HCT116 (cell line): ENCODE measurements at regions not wholly inside any gene's neighbourhood (a gene's known extent, or its start where the extent isn't known, plus 50 kb on each side); places are given as distances from the start of the nearest gene placed in this dataset.

ENCODE experiments used
- ATAC-seq: fragments of 200-7000 bp; cut with Tn5 transposase; 2 replicates; pipeline ENCODE4 v1.9.1; 2020; ENCODE audit warnings: mild to moderate bottlenecking, moderate library complexity
- BruUV-seq: library from RNA; stranded (reverse); fragments of 400-500 nt; replicated peaks from 2 replicates; lab custom pipeline; 2021; lab: Mats Ljungman, UMichigan
- CTCF ChIA-PET: fragments of 300-600 bp; sonication (Branson Sonifier 250); formaldehyde crosslinking; loops from one replicate; lab custom pipeline; 2021; ENCODE audit warnings: antibody characterized with exemption; lab: Charles Lee
- POLR2A ChIA-PET: fragments of 300-600, 350-600 bp; sonication (Branson Sonifier 250); formaldehyde crosslinking; loops from one replicate; lab custom pipeline; 2021; ENCODE audit warnings: antibody characterized with exemption; lab: Charles Lee
- RAD21 ChIA-PET, 2 experiments: fragments of 300-600 bp; sonication (Branson Sonifier 250); formaldehyde crosslinking; loops; one replicate each; lab custom pipeline; 2023; ENCODE audit warnings: low total read pairs in 2 of 2; ENCODE audit not compliant: uncharacterized antibody in 2 of 2, unreplicated experiment in 2 of 2, low non-redundant PET in 1 of 2; lab: Charles Lee
- DNase-seq: peaks from one replicate; pipeline ENCODE4 v3.0.0-alpha.2; 2010; ENCODE audit warnings: low read depth, low spot score
- H2AFZ ChIP-seq: fragments of 200-600 bp; shearing (Covaris generic), sonication (generic); 2 replicates; pipeline ENCODE4 v1.6.1; 2017; ENCODE audit warnings: low read depth, mixed run types, mixed read lengths, antibody characterized with exemption, low read length; ENCODE audit not compliant: poor library complexity, severe bottlenecking
- H3K27ac ChIP-seq: 2 replicates; pipeline ENCODE4 v1.5.1; 2012; ENCODE audit warnings: low read depth, low read length
- H3K27me3 ChIP-seq: fragments of 200-600 bp; sonication (generic); 2 replicates; pipeline ENCODE4 v1.6.1; 2016; ENCODE audit warnings: mixed run types, low read length, mixed read lengths; ENCODE audit not compliant: insufficient read depth
- H3K36me3 ChIP-seq, 2 experiments: fragments of 200-500 bp in 1 of 2; fragments of 200-600 bp in 1 of 2; sonication (Bioruptor generic) in 1 of 2; sonication (generic) in 1 of 2; 2 replicates each; pipeline versions ENCODE4 v1.5.1 to v1.6.1; 2014 to 2016; ENCODE audit warnings: low read length in 2 of 2, inconsistent platforms in 1 of 2, mixed read lengths in 1 of 2, mixed run types in 1 of 2; ENCODE audit not compliant: insufficient read depth in 2 of 2, control insufficient read depth in 1 of 2
- H3K4me1 ChIP-seq, 2 experiments: fragments of 200-600 bp in 1 of 2; sonication (generic) in 1 of 2; 2 replicates each; pipeline versions ENCODE4 v1.5.1 to v1.6.1; 2012 to 2017; ENCODE audit warnings: low read length in 2 of 2, inconsistent platforms in 1 of 2, mild to moderate bottlenecking in 1 of 2, mixed read lengths in 1 of 2, mixed run types in 1 of 2, moderate library complexity in 1 of 2; ENCODE audit not compliant: insufficient read depth in 2 of 2, control insufficient read depth in 1 of 2
- H3K4me2 ChIP-seq: fragments of 200-600 bp; sonication (generic); 2 replicates; pipeline ENCODE4 v1.6.1; 2017; ENCODE audit warnings: mixed run types, low read length, mixed read lengths
- H3K4me3 ChIP-seq, 2 experiments: fragments of 200-600 bp in 1 of 2; sonication (generic) in 1 of 2; replicated peaks in 1 of 2; 2 replicates each; pipeline ENCODE4 v1.5.1; 2011 to 2016; ENCODE audit warnings: low read length in 2 of 2, control low read depth in 1 of 2, low read depth in 1 of 2, mild to moderate bottlenecking in 1 of 2, mixed read lengths in 1 of 2, mixed run types in 1 of 2
- H3K79me2 ChIP-seq: fragments of 200-600 bp; sonication (generic); 2 replicates; pipeline ENCODE4 v1.6.1; 2017; ENCODE audit warnings: mild to moderate bottlenecking, mixed run types, low read length, moderate library complexity, mixed read lengths; ENCODE audit not compliant: insufficient read depth
- H3K9ac ChIP-seq: fragments of 200-600 bp; sonication (generic); 2 replicates; pipeline ENCODE4 v1.6.1; 2016; ENCODE audit warnings: low read length, mixed read lengths
- H3K9me2 ChIP-seq: fragments of 200-600 bp; sonication (generic), shearing (Covaris generic); 2 replicates; pipeline ENCODE4 v1.6.1; 2017; ENCODE audit warnings: mixed run types, mild to moderate bottlenecking, moderate library complexity; ENCODE audit not compliant: insufficient read depth
- H3K9me3 ChIP-seq, 2 experiments: fragments of 200-500 bp in 1 of 2; fragments of 200-600 bp in 1 of 2; sonication (Bioruptor generic) in 1 of 2; sonication (generic) in 1 of 2; 2 replicates each; pipeline ENCODE4 v1.6.1; 2014 to 2017; ENCODE audit warnings: low read length in 2 of 2, mixed read lengths in 2 of 2, inconsistent platforms in 1 of 2, low read depth in 1 of 2, mild to moderate bottlenecking in 1 of 2, mixed run types in 1 of 2, moderate library complexity in 1 of 2; ENCODE audit not compliant: control insufficient read depth in 1 of 2, insufficient read depth in 1 of 2
- H4K20me1 ChIP-seq: fragments of 200-600 bp; sonication (generic), shearing (Covaris generic); 2 replicates; pipeline ENCODE4 v1.6.1; 2017; ENCODE audit warnings: mixed run types, mild to moderate bottlenecking, moderate library complexity; ENCODE audit not compliant: insufficient read depth
- CTCF ChIP-seq, 3 experiments: fragments of 200-600 bp in 1 of 3; sonication (generic) in 1 of 3; IDR thresholded peaks in 2 of 3; conservative IDR thresholded peaks in 1 of 3; 2 replicates each; pipeline ENCODE4 v1.5.1; 2012 to 2017; ENCODE audit warnings: low read depth in 2 of 3, low read length in 2 of 3, antibody characterized with exemption in 1 of 3, borderline replicate concordance in 1 of 3, control low read depth in 1 of 3, mild to moderate bottlenecking in 1 of 3, mixed read lengths in 1 of 3, mixed run types in 1 of 3, moderate library complexity in 1 of 3; ENCODE audit not compliant: insufficient read depth in 1 of 3
- EGR1 ChIP-seq: IDR thresholded peaks from 2 replicates; pipeline ENCODE4 v1.6.1; 2012; ENCODE audit warnings: low read depth
- EZH2phosphoT487 ChIP-seq: fragments of 200-600 bp; IDR thresholded peaks from 2 replicates; pipeline ENCODE4 v1.6.1; 2018; ENCODE audit warnings: antibody characterized with exemption, borderline replicate concordance
- FOSL1 ChIP-seq: IDR thresholded peaks from 2 replicates; pipeline ENCODE4 v1.6.1; 2012; ENCODE audit warnings: low read depth
- MAX ChIP-seq: IDR thresholded peaks from 2 replicates; pipeline ENCODE4 v1.6.1; 2012
- SIN3A ChIP-seq: IDR thresholded peaks from 2 replicates; pipeline ENCODE4 v1.6.1; 2012; ENCODE audit warnings: low read depth
- SP1 ChIP-seq: IDR thresholded peaks from 2 replicates; pipeline ENCODE4 v1.6.1; 2012; ENCODE audit warnings: low read depth
- SRF ChIP-seq: IDR thresholded peaks from 2 replicates; pipeline ENCODE4 v1.6.1; 2012; ENCODE audit warnings: low read depth
- YY1 ChIP-seq: IDR thresholded peaks from 2 replicates; pipeline ENCODE4 v1.6.1; 2011; ENCODE audit warnings: low read length, low read depth, moderate library complexity, mild to moderate bottlenecking; ENCODE audit not compliant: insufficient replicate concordance; ENCODE audit errors: extremely low read depth
- ZBTB33 ChIP-seq: IDR thresholded peaks from 2 replicates; pipeline ENCODE4 v1.6.1; 2011; ENCODE audit warnings: mild to moderate bottlenecking, low read length, moderate library complexity; ENCODE audit not compliant: insufficient replicate concordance; ENCODE audit errors: extremely low read depth
- ZFX ChIP-seq: fragments of 450-650 bp; IDR thresholded peaks from 2 replicates; pipeline ENCODE4 v1.6.1; 2017
- intact Hi-C: fragments of 100-400 bp; cut with micrococcal nuclease; formaldehyde crosslinking; loops from 2 replicates; pipeline ENCODE4 v1.10.0; 2022

DNA sequence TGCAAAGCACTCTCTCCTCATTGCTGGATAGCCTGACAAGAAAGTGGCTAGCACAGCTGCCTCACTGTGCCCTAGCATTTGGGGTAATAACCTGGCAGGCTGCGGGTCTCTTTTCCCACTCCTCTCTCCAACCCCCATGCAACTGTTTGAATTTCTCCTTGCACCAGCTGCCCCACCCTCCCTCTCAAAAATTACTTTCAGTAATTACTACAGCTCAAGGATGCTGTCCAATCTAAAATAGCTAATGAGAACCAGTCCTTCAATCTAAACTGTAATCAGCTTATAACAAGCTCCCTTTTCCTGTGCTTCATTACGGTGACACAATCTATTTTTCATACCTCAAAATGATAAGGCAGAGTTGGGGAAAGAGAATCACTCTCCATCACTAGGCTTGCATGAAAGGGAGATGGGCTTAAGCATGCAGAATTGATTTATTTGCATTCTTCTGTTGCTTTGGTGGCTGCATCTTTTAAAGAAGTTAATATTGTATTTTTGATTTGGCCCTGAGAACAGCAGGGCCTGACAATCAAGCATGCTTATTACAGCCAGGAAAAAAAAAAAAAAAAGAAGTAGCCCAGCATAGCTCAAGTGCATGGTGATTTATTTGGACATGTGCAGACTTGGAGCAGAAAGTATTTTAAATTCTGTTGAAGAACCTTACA, 881.8 kb downstream of the SLC4A3 start:
- ChIA-PET RAD21 (no interaction called here), POLR2A (no interaction called here), CTCF (no interaction called here)
- H3K4me1 ChIP-seq, result peaks cover 0 to 14% of the 10 kb centered on the region in 2 experiments; a peak in 1 of 4 replicates
- intact Hi-C loops, result no loop called here
- H4K20me1 ChIP-seq, result no peaks in the 10 kb centered on the region
- DNase-seq, result no peak
- H3K79me2 ChIP-seq, result no peaks in the 10 kb centered on the region
- no peaks in the 10 kb centered on the region for H3K9me2 ChIP-seq
- TF ChIP-seq ZBTB33, result no peak
- no peak for TF ChIP-seq CTCF (IDR thresholded peaks at IDR 0.05 in 2 of 3, conservative IDR thresholded peaks at IDR 0.05 in 1 of 3; ENCODE audit: borderline replicate concordance in 1 of 3, insufficient read depth in 1 of 3, low read depth in 2 of 3, low read length in 2 of 3)
- no peak for TF ChIP-seq FOSL1
- TF ChIP-seq YY1, result no peak
- no peak for TF ChIP-seq SIN3A
- TF ChIP-seq SRF, result no peak
- no peak for TF ChIP-seq EZH2phosphoT487
- TF ChIP-seq EGR1, result no peak
- TF ChIP-seq MAX, result no peak
- TF ChIP-seq SP1, result no peak
- no peak for TF ChIP-seq ZFX
- no peaks in the 10 kb centered on the region for H3K36me3 ChIP-seq
- no peak overlapping the region for H2AFZ ChIP-seq
- no peaks in the 10 kb centered on the region for H3K9me3 ChIP-seq
- no peaks in the 10 kb centered on the region for H3K27me3 ChIP-seq
- no peak overlapping the region for H3K9ac ChIP-seq
- H3K4me2 ChIP-seq, result no peak overlapping the region
- ATAC-seq, result no peak
- H3K4me3 ChIP-seq, result no peak overlapping the region
- H3K27ac ChIP-seq, result no peak overlapping the region
- no TSS peak for BruUV-seq
